WTC11 (cell line): ENCODE measurements at regions not wholly inside any gene's neighbourhood (a gene's known extent, or its start where the extent isn't known, plus 50 kb on each side); places are given as distances from the start of the nearest gene placed in this dataset.
A peak's percentile ranks its signal among the peaks of the same experiment; 100 is the strongest.

Source experiments
- ATAC-seq: fragments of 200-7000 bp; cut with Tn5 transposase; 2 replicates; pipeline ENCODE4 v1.10.0; 2021; ENCODE audit warnings: mild to moderate bottlenecking, moderate library complexity
- CTCF ChIA-PET: fragments of 300-600 bp; sonication (Branson Sonifier 250); formaldehyde crosslinking; loops from one replicate; lab custom pipeline; 2021; ENCODE audit warnings: antibody characterized with exemption; lab: Charles Lee
- POLR2A ChIA-PET: fragments of 350-600 bp; sonication (Branson Sonifier 250); formaldehyde crosslinking; loops from one replicate; lab custom pipeline; 2021; ENCODE audit warnings: antibody characterized with exemption; lab: Charles Lee
- DNase-seq: peaks from one replicate; pipeline ENCODE4 v3.0.0; 2021; ENCODE audit warnings: low spot score
- H3K27ac Mint-ChIP-seq: 2 replicates; pipeline ENCODE4 v1.8.0; 2021; ENCODE audit warnings: mixed read lengths
- H3K27me3 Mint-ChIP-seq: 2 replicates; pipeline ENCODE4 v1.8.0; 2021; ENCODE audit warnings: low read depth, mild to moderate bottlenecking, moderate library complexity, mixed read lengths
- H3K36me3 Mint-ChIP-seq: 2 replicates; pipeline ENCODE4 v1.8.0; 2021; ENCODE audit warnings: mixed read lengths
- H3K4me1 Mint-ChIP-seq: 2 replicates; pipeline ENCODE4 v1.8.0; 2022; ENCODE audit warnings: mixed read lengths
- H3K4me3 Mint-ChIP-seq: 2 replicates; pipeline ENCODE4 v1.8.0; 2021; ENCODE audit warnings: mild to moderate bottlenecking, moderate library complexity, mixed read lengths
- H3K9me3 Mint-ChIP-seq: 2 replicates; pipeline ENCODE4 v1.8.0; 2021; ENCODE audit warnings: mixed read lengths
- AR ChIP-seq: fragments of 250-450 bp; sonication (Bioruptor Pico); IDR thresholded peaks from 2 replicates; pipeline ENCODE4 v1.9.0; 2021; ENCODE audit warnings: mild to moderate bottlenecking
- CREB1 ChIP-seq: sonication (generic); formaldehyde crosslinking; IDR thresholded peaks from 2 replicates; pipeline ENCODE4 v1.8.0; 2023; ENCODE audit warnings: mild to moderate bottlenecking, missing genetic modification reagents
- GABPB1 ChIP-seq: sonication (generic); formaldehyde crosslinking; IDR thresholded peaks from 2 replicates; pipeline ENCODE4 v1.8.1; 2023; ENCODE audit warnings: mild to moderate bottlenecking, missing genetic modification reagents
- IRF2 ChIP-seq: sonication (generic); formaldehyde crosslinking; IDR thresholded peaks from 2 replicates; pipeline ENCODE4 v1.8.0; 2022; ENCODE audit warnings: low read depth, missing genetic modification reagents, borderline replicate concordance
- MYBL2 ChIP-seq: sonication (generic); formaldehyde crosslinking; IDR thresholded peaks from 2 replicates; pipeline ENCODE4 v1.8.1; 2023; ENCODE audit warnings: mild to moderate bottlenecking, moderate library complexity, missing genetic modification reagents
- NR3C1 ChIP-seq: sonication (generic); formaldehyde crosslinking; conservative IDR thresholded peaks from 2 replicates; pipeline ENCODE4 v1.8.1; 2023; ENCODE audit warnings: low read depth, mild to moderate bottlenecking, missing genetic modification reagents
- PRRX2 ChIP-seq: fragments of 250-450 bp; sonication (Bioruptor Pico); IDR thresholded peaks from 2 replicates; pipeline ENCODE4 v1.8.0; 2021; ENCODE audit warnings: mild to moderate bottlenecking
- SMAD4 ChIP-seq: sonication (generic); formaldehyde crosslinking; IDR thresholded peaks from 2 replicates; pipeline ENCODE4 v1.8.0; 2022; ENCODE audit warnings: mild to moderate bottlenecking, missing genetic modification reagents
- ZNF121 ChIP-seq: sonication (generic); formaldehyde crosslinking; IDR thresholded peaks from 2 replicates; pipeline ENCODE4 v1.8.0; 2023; ENCODE audit warnings: missing genetic modification reagents
- ZNF423 ChIP-seq: fragments of 250-450 bp; sonication (Bioruptor Pico); IDR thresholded peaks from 2 replicates; pipeline ENCODE4 v2.1.2; 2022; ENCODE audit warnings: mild to moderate bottlenecking, moderate library complexity
- TF ChIP-seq, protein P1 (sequence below): sonication (generic); formaldehyde crosslinking; IDR thresholded peaks from 2 replicates; pipeline ENCODE4 v1.8.0; 2022; ENCODE audit warnings: mild to moderate bottlenecking, missing genetic modification reagents
- TF ChIP-seq, protein P2 (sequence below): sonication (generic); formaldehyde crosslinking; IDR thresholded peaks from 2 replicates; pipeline ENCODE4 v1.8.0; 2022; ENCODE audit warnings: mild to moderate bottlenecking, missing genetic modification reagents
- TF ChIP-seq, protein P3 (sequence below): sonication (generic); formaldehyde crosslinking; IDR thresholded peaks from 2 replicates; pipeline ENCODE4 v1.8.1; 2023; ENCODE audit warnings: mild to moderate bottlenecking, missing genetic modification reagents
- TF ChIP-seq, protein P4 (sequence below): sonication (generic); formaldehyde crosslinking; IDR thresholded peaks from 2 replicates; pipeline ENCODE4 v1.8.1; 2023; ENCODE audit warnings: mild to moderate bottlenecking, missing genetic modification reagents
- TF ChIP-seq, protein P5 (sequence below): sonication (generic); formaldehyde crosslinking; IDR thresholded peaks from 2 replicates; pipeline ENCODE4 v1.8.0; 2022; ENCODE audit warnings: mild to moderate bottlenecking, missing genetic modification reagents

DNA sequence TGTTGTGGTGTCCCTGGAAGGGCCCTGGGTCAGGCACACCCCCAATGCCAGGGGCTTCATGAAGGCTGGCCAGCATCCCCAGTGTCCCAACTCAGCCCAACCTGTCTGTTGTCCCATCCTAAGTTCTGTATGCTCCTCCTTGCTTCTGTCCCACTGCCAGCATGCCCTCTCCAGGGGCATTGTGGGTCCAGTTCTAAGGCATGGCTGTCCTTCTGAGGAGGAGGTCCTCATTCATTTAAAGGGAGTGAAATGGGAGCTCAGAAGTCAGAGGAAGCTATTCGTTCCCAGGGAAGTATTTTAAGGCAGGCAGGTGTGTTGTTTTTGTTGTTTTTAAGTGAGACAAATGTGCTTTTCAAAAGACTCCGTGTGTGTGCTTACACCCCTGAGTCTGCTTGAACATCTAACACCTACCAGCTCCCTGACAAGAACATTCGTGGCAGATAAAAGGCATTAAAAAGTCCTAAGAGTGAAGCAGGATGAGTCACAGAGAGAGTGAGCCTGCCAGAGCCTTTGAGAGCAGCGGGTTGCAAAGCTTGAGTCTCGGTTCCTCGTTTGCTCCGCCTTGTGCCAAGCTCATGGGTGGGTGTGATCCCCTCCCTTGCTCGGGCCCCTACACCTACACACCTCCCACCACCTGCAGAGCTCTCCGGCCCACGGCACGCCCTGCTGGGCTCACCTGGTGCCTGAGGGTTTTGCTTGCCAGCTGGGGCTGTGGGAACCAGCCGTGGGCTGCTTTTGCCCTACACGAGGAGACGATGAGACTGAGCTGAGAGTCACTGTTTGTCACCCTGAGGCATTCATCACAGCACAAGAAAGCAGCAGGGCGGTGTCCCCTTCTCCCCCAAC, 183.4 kb upstream of the TOPAZ1 start:
- no peak; the same call in 1 of the 2 replicates for ATAC-seq
- ChIA-PET CTCF (interaction anchor here (0.9 to 1.5 kb wide), 3 partner anchors 19 to 56 kb away, joined by 3 to 4 read pairs (median 3); no protein-coding TSS in a partner anchor), POLR2A (no interaction called here)
- no peak for DNase-seq
- no peak overlapping the region for H3K4me3 Mint-ChIP-seq
- H3K27me3 Mint-ChIP-seq, result no peaks in the 10 kb centered on the region; the same call in 1 of the 2 replicates
- no peak for TF ChIP-seq MYBL2
- TF ChIP-seq NR3C1, result no peak
- peak; percentile 15; the same call in 1 of the 2 replicates for TF ChIP-seq ZNF423 (CRISPR knock-in tag)
- TF ChIP-seq, protein P1, sequence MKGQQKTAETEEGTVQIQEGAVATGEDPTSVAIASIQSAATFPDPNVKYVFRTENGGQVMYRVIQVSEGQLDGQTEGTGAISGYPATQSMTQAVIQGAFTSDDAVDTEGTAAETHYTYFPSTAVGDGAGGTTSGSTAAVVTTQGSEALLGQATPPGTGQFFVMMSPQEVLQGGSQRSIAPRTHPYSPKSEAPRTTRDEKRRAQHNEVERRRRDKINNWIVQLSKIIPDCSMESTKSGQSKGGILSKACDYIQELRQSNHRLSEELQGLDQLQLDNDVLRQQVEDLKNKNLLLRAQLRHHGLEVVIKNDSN (CRISPR knock-in tag), result no peak
- TF ChIP-seq ZNF121, result no peak
- TF ChIP-seq, protein P2, sequence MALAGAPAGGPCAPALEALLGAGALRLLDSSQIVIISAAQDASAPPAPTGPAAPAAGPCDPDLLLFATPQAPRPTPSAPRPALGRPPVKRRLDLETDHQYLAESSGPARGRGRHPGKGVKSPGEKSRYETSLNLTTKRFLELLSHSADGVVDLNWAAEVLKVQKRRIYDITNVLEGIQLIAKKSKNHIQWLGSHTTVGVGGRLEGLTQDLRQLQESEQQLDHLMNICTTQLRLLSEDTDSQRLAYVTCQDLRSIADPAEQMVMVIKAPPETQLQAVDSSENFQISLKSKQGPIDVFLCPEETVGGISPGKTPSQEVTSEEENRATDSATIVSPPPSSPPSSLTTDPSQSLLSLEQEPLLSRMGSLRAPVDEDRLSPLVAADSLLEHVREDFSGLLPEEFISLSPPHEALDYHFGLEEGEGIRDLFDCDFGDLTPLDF, result no peak
- no peaks in the 10 kb centered on the region for H3K9me3 Mint-ChIP-seq
- no peaks in the 10 kb centered on the region for H3K36me3 Mint-ChIP-seq
- H3K4me1 Mint-ChIP-seq, result peaks cover 34% of the 10 kb centered on the region
- H3K27ac Mint-ChIP-seq, result no peak overlapping the region

GRCh38 chr3:44058868-44059203, 182.8 kb upstream of the TOPAZ1 start:
- H3K4me3 Mint-ChIP-seq, result no peak overlapping the region
- H3K4me1 Mint-ChIP-seq, result peaks cover 37% of the 10 kb centered on the region
- ATAC-seq (no peak), DNase-seq (no peak)
- TF ChIP-seq, protein P2, result no peak
- TF ChIP-seq CREB1 (CRISPR knock-in tag) (no peak), PRRX2 (CRISPR knock-in tag) (no peak), ZNF423 (CRISPR knock-in tag) (no peak), GABPB1 (no peak), SMAD4 (CRISPR knock-in tag) (no peak), AR (CRISPR knock-in tag) (no peak)
- TF ChIP-seq, protein P1 (CRISPR knock-in tag), result no peak
- no peaks in the 10 kb centered on the region for H3K9me3 Mint-ChIP-seq
- POLR2A ChIA-PET, result no interaction called here
- H3K36me3 Mint-ChIP-seq, result no peaks in the 10 kb centered on the region
- H3K27me3 Mint-ChIP-seq, result no peaks in the 10 kb centered on the region; the same call in 1 of the 2 replicates
- H3K27ac Mint-ChIP-seq, result no peak overlapping the region
- CTCF ChIA-PET, result interaction anchor here (1.5 kb wide), 1 partner anchor 18 kb away, joined by 3 read pairs; no protein-coding TSS in a partner anchor

- DNase-seq (no peak), ATAC-seq (no peak)
- TF ChIP-seq, protein P3, sequence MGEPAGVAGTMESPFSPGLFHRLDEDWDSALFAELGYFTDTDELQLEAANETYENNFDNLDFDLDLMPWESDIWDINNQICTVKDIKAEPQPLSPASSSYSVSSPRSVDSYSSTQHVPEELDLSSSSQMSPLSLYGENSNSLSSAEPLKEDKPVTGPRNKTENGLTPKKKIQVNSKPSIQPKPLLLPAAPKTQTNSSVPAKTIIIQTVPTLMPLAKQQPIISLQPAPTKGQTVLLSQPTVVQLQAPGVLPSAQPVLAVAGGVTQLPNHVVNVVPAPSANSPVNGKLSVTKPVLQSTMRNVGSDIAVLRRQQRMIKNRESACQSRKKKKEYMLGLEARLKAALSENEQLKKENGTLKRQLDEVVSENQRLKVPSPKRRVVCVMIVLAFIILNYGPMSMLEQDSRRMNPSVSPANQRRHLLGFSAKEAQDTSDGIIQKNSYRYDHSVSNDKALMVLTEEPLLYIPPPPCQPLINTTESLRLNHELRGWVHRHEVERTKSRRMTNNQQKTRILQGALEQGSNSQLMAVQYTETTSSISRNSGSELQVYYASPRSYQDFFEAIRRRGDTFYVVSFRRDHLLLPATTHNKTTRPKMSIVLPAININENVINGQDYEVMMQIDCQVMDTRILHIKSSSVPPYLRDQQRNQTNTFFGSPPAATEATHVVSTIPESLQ (CRISPR knock-in tag), result no peak
- TF ChIP-seq, protein P4, sequence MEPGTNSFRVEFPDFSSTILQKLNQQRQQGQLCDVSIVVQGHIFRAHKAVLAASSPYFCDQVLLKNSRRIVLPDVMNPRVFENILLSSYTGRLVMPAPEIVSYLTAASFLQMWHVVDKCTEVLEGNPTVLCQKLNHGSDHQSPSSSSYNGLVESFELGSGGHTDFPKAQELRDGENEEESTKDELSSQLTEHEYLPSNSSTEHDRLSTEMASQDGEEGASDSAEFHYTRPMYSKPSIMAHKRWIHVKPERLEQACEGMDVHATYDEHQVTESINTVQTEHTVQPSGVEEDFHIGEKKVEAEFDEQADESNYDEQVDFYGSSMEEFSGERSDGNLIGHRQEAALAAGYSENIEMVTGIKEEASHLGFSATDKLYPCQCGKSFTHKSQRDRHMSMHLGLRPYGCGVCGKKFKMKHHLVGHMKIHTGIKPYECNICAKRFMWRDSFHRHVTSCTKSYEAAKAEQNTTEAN (CRISPR knock-in tag), result no peak
- TF ChIP-seq IRF2 (CRISPR knock-in tag), result no peak
- TF ChIP-seq, protein P5, sequence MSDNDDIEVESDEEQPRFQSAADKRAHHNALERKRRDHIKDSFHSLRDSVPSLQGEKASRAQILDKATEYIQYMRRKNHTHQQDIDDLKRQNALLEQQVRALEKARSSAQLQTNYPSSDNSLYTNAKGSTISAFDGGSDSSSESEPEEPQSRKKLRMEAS (CRISPR knock-in tag), result no peak
- CTCF ChIA-PET, result interaction anchor here (0.6 kb wide), 1 partner anchor 252 kb away, joined by 5 read pairs; no protein-coding TSS in a partner anchor
- H3K4me1 Mint-ChIP-seq, result peaks cover 43% of the 10 kb centered on the region
- POLR2A ChIA-PET, result no interaction called here
- no peak overlapping the region for H3K27ac Mint-ChIP-seq
- H3K4me3 Mint-ChIP-seq, result no peak overlapping the region
- H3K27me3 Mint-ChIP-seq, result no peaks in the 10 kb centered on the region
- no peaks in the 10 kb centered on the region for H3K36me3 Mint-ChIP-seq
- H3K9me3 Mint-ChIP-seq, result no peaks in the 10 kb centered on the region
Observed at GRCh38 chr3:44060164-44060563, 181.5 kb upstream of the TOPAZ1 start.
